GM21576 (cell line): ENCODE measurements at regions not wholly inside any gene's neighbourhood (a gene's known extent, or its start where the extent isn't known, plus 50 kb on each side); places are given as distances from the start of the nearest gene placed in this dataset.

Experiments
- ATAC-seq: cut with Tn5 transposase; IDR thresholded peaks from one replicate; pipeline ENCODE4 v1.9.1; 2021; ENCODE audit warnings: mild to moderate bottlenecking, moderate library complexity; ENCODE audit not compliant: unreplicated experiment

DNA sequence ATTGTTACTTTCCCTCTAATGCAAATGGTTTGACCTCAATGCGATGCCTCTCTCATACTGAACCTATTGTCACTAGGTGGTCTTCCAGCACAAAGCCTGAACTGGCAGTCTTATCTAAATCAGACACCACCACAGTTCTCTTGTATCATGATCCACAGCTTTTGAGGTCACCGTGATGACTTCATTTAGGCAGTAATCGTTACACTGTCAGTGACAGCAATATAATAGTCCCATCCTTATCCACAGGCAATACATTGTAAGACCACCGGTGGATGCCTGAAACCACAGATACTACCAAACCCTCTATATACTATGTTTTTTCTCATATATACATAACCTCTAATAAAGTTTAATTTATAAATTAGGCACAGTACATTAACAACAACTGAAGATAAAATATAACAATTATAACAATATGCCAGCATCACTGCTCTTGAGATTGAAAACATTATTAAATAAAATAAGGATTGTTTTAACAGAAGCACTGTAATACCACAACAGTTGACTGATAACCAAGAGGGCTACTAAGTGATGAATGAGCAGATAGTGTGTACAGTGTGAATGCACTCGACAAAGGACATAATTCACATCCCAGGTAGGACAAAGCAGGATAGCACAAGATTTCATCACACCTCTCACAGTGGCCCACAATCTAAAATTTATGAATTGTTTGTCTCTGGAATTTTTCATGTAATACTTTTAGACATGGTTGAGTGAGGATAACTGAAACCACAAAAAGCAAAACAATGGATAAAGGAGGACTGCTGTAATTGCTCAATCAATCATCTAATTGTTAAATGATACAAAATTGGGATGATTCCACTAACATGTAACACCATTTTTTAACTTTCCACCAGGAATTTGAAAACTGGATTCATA lies 419.4 kb downstream of the CENPC start:
- no peak for ATAC-seq

DNA sequence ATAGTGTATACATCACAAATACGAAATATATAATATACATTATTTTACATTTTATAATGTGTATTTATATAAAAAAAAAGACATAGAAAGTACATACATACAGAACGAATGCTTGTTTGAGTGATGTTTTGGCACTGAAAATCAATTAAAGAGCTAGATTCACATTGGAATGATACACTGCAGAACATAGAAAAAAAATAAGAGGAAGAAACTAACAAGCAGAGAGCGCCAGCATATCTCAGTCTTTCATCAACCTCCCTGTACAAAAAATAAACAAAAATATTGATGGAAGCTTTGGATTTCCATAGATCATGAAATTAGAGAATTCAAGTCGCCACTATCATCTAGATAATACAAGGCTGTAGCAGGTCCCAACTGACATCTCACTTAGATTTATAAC lies 420.6 kb downstream of the CENPC start:
- no peak for ATAC-seq

DNA sequence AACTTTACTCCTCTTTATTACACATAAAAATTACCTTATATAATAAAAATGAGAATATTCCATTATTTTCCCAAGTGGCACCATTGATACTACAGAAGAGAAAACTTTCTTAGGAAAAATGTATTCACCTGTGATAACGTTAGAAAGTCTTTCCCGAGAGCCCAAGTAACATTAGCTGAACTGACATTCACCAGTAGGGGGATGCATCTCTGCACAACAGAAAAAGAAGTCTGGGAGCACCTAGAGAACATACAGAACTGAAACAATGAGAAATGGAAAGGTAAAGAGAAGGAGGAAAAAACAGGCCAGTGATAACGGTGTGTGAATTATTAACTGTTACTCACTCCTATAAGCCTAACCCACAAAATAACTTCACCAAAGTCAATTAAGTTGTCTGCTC lies 423.3 kb downstream of the CENPC start:
- ATAC-seq, result no peak

DNA sequence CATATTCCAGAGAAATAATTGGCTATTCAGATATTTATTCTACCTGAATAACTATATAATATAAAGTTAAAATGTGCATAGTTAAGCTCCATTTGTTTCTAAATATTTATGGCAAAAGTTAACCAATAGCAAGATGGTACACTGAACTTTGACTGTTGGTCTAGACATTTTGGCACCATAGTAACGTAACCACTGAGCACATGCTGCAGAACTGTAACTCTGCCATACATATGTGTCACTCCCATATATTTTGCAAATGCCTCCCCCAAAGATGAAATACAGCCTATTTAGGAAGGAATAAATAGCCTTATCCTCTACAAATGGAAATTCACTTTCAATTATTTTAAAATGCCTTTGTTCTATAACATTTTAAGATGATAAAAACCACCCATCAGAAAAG lies 424.9 kb downstream of the CENPC start:
- ATAC-seq, result no peak

DNA sequence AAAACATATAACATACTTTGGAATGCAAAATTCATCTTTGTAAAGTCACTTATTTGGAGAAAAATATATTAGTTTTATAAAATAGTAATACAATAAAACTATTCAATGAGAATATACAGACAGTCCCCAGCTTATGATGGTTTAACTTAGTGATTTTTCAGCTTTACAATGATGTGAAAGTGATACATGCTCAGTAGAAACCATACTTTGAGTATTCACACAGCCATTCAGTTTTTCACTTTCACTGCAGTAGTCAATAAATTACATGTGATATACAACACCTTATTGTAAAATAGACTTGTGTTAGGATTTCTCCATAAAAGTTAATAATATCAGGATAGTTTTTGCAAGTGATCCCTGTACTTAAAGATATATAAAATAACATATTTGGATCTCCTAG lies 436.0 kb downstream of the CENPC start:
- ATAC-seq, result no peak

DNA sequence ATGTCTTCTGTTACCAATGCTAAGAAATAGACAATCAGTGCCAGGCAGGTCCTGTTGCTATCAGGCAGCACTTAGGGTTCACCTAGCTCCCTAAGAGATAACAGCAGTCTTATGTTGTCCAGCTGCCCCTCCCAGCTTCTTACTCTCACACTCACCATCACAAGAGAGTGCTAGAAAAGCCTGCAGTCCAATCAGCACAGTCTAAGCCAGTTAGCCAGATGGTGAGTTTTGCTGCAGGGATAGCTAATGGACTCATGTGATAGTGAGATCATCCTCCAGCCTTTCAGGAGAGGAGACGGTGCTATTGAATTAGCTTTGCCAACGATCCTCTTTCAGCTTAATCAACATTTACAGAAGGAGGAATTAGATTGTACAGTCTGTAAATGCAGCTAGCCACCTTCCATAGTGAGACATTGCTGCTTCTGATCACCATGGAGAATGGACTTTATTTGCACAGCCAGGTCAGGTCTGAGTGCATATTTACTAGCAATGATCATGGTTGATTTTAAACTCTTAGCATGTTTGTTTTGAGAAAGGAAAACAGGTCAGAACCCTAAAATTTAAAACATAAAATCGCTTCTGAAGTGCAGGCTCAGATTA lies 438.3 kb downstream of the CENPC start:
- ATAC-seq, result no peak

DNA sequence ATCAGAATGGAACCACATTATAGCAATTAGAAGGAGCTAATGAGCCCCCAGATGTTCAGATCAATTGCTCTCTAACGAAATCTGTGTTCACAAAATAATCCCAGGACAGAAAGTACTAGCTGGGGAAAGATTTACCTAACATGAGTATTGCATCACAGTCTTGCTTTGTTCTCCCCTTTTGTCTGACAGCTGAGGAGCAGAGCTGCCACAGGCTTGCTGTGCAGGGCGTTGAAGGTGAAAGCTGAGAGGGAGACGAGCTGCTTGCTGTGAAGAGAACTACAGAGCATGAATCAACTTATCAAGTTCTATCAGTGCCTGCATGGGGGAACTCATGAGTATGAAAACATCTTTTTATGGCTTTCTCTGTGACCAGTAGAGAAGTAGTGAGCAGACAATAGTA lies 441.2 kb downstream of the CENPC start:
- no peak for ATAC-seq

DNA sequence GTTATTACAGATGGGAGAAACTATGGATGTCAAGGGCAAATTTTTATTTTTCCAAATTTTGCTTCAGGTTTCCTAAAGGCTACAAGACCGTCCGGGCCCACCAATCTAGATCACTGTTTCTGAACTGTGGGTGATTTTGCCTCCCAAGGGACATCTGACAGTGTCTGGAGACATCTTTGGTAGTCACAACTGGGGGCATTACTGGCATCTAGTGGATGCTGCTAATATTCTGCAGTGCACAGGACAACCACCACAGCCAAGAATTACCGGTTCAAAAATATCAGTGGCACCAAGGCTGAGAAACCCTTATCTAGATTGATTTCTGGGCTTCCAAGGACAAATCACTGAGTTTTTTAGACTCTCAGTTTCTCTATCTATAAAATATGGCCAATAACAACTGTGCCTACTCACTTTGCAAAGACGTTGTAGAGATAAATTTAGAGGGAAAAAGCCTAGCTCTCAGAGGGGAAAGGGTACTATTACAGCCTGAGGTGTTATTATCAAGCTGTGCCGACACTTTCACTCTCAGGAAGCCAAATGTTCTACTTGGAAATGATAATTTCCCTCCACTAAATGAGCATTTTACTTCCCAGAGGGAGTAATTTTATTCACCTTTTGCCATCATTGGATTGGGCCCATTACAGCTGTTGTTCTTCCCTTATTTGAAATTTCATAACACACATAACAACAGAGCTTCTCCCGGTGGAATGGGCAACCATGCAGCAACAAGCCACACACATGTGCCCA lies 442.1 kb downstream of the CENPC start:
- no peak for ATAC-seq

DNA sequence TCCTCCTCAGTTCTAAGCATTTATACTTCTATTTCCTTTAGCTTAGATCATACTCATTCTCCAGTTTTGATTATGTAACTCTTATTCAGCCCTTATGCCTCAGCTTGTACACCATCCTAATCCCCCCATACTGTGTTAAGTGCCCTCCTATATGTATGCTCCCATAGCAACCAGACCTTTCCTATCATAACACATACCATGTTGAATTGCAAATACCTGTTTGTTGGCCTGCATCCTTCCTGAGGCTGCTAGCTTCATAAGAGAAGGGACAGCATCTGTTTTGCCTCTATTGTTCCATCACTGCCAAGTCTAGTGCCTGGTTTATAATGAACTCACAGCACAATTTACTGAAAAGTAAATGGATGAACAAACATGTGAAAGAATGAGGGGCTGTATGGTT lies 443.7 kb downstream of the CENPC start:
- ATAC-seq, result no peak

DNA sequence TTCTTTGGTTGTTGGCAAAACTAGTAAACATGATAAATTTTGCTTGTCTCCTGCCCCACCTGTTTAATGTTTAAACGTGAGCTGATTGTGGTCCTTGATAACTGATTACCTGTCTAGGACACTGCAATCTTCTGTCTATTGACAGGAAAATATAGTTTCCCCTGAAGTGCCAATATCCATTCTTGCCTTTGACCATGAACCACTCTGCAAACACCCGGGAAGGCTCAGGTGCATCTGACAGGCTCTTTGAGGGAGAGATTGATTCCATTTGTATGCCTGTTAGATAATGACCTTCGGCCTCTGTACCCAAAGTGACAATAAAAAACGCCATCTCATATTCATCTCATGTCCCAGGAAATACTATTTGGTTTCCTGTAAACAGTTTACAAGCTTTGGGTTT lies 453.0 kb downstream of the CENPC start:
- ATAC-seq, result no peak

DNA sequence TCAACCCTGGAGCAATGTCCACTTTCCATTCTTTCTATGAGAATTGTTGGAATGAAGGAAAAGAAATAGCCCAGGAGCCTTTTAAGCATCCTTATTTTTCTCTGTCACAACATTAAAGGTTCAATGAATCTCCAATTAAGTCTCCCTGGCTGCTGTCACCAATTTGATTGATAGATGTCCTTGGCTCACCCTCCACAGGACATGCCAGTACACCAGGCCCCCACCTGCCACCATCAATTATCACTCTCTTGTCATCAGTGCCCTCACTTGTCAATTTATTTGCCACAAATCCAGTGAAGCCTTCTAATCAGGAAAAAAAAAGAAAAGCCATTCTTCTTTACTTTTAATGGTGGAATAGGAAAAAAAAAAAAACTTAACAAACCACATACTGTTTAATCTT lies 453.6 kb downstream of the CENPC start:
- ATAC-seq, result no peak

DNA sequence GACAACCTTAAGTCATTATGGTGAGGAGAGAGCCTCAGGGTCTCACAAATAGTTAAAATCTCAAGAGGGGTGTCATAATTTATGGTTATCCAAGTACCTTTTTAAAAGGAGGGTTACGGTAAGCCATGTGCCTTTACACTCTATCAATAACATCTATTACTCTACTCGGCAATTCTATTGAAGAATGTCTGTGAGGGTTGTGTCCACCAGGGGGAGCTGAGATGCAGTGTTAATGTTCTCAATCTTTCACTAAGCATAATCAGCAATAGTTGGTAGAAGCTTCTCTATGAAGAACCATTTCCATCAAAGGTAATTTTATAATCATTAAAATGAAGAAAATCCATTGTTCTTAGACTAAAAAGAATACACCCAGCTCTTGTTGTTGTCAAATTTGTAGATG lies 457.4 kb downstream of the CENPC start:
- no peak for ATAC-seq

DNA sequence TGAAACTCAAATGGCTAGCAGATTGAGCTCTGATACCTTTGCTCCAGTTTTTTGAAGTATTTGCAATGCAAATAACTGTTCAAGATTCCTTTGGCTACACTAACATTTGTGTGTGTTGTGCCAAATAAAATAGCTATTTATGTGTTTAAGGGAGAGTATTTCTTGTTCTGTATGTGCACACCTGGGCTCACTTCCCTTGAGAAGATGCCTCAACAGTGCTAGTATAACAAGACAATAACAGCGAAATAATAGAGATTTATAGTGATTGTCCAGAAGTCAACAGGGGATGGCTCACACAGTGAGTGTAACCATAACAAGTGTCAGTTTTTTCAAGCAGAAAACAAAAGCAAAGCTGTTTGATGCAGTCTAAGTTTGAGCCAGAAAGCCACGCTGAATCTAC lies 460.5 kb downstream of the CENPC start:
- no peak for ATAC-seq

DNA sequence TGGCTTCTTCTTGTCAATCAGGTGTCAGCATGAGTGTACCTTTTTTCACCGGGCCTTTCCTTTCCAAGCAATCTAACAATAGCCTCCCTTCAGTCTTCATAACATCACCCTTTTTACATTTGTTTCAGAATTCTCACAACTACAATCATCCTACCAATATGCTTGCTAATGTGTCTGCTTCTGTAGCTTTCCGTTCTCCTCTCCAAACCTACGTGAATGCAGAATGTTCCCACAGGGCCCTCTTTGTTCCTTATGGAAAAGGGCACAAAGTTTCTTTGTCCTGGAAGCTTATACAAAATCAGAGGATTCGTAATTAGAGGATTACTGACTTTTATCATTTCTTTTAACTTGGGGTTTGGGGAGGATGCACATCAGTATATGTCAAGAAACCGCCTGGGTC lies 461.8 kb downstream of the CENPC start:
- ATAC-seq, result no peak

DNA sequence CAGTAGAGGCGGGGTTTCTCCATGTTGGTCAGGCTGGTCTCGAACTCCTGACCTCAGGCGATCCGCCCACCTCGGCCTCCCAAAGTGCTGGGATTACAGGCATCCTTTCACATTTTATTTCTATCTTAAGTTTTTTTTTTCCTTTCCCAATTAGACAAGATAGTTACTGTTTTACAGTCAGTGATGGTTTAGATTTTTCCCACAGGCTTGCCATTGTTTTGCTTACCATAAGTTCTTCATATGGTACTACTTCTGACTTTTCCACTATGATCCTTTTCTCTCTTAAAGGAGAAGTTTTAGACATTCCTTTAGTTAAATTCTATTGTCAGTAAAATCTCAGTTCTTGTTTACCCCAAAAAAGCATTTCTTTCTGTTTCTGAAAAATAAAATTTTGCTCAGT lies 462.6 kb downstream of the CENPC start:
- ATAC-seq, result no peak

DNA sequence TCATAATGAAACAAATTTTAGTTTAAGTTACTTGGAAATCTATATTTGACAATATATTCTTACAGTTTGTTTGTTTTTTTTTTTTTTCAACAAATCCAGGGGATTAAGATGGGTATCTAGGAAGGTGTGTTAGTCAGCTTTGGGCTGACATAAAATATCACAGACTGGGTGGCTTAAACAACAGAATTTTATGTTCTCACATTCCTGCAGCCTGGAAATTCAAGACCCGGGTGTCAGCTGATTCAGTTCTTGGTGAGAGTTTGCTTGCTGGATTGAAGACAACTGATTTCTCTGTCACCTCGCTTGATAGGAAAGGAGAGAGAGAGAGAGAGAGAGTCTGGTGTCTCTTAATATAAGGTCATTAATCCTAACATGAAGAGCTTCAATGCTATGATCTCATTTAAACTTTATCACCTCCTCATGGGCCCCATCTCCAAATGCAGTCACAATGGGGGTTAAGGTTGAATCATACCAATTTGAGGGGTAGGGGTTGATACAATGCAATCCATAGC lies 465.2 kb downstream of the CENPC start:
- no peak for ATAC-seq

DNA sequence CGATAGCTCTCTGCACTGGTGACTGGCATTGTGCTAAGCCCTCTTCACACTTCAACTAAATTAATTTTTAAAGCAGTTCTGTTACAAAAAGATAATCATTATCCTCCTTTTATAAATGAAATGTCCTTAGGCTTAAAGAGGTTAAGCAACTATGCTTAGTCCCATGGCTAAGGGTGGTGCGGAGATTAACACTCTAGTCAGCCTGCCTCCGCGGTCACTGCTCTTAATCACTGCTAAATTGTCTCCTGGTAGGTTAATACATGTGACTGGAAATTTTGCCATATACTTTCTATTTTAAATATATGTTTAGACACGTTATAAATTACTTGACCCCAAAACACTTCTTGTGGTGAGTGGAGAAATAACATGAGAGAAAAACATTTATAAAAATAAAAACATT lies 473.7 kb downstream of the CENPC start:
- no peak for ATAC-seq

DNA sequence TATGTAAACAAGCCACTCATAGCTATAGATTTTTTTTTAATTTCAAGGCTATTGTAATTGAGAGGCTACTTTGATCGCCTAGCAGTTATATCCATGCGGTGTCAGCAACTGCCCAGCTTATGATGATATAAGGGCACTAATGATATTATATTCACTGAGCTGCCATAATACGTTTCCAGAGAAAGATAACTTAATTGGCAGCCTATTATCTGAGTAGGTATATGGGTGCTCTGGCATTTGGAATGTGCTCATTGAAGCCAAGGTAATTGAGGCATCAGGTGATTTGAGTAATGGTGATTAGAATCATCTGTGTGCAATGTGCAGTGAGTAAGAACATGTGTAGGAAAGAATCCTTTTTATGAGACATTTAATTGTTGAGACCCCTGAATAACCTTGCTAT lies 490.0 kb downstream of the CENPC start:
- no peak for ATAC-seq

DNA sequence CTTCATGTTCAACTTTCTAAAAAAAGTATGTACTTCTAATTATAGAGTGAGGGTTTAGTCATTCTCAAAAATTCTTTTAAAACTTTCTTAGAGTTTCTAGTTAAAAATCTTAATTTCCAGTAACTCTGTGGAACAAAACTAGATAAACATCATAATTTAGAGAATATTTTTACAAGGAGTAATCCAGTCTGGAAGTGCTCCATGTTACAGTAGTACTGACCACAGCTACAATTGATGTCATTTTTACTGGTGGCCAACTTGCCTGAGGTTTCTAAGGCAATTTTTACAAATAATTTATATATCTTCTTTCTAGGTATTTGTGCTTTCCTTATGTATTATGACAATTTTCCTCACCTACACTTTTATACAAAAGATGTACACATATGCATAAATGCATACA lies 490.4 kb downstream of the CENPC start:
- ATAC-seq, result no peak

DNA sequence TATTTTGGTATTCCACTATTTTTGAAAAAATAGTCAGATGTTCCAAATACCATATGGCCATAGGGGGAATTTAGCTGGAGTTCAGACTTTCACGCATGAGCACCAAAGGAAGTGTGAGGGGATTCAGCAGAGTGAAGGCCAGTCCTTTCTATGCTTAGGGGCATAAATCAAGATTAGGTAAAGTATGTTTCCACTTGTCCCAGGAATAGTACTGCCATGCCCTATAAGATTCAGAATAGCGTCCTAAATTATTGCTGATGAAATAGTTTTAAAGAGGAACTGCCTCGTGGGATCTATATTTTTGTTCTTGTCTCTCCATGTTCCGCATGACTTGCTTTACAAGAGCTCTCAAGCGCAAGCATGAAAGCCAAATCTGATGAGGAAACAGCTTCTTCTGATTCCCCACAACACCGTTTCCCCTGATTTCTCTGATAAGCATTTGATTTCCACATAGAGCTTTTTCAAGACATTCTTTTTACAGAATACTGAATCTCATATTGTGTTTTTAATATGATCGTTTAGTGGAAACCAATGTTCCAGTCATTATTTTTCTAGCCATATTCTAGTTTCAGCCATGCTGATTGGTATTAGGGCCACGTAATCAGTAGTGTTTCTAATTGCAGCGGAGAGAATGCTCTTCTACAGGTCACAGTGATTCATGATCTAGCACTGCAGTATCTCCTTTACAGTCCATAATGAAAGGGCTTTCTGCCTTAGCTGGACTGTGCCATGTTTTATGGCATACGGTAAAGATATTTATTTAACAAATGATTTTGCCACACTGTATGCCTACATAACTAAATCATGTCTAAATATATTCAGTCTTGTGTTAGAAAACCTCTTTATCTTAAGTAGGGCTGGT lies 492.3 kb downstream of the CENPC start:
- no peak for ATAC-seq
